Activated CD4-positive, alpha-beta T cell treated with anti-CD3 and anti-CD28 coated beads, Interleukin-2, amount 50 U/mL, for 48 hours (primary cell): ENCODE measurements at regions not wholly inside any gene's neighbourhood (a gene's known extent, or its start where the extent isn't known, plus 50 kb on each side); places are given as distances from the start of the nearest gene placed in this dataset.

Source experiments
- DNase-seq, 2 experiments: peaks; one replicate each; pipeline ENCODE4 v3.0.0-alpha.2; 2020

GRCh38 chr2:120401275-120402066 lies 55.5 kb downstream of the INHBB start:
- no peak for DNase-seq

GRCh38 chr2:120402067-120402433 lies 56.1 kb downstream of the INHBB start:
- DNase-seq: no peak

DNA sequence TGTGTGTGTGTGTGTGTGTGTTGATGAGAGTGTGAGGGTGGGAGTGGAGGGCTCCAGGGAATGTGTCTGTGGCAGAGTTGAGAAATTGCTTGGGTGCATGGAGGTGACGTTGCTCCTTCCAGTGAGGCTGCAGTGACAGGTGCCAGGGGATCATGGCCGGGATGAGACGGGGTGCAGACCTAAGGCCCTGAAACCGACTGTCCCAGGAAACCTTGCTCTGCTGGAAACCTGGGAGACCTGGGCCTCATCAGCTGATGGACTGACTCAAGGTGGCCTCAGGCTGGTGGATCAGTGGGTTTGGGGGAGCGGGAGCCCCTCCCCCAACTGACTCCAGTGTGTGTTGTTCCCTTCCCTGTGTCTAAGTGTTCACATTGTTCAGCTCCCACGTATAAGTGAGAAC lies 56.6 kb downstream of the INHBB start:
- no peak for DNase-seq

- DNase-seq: no peak
These were observed 57.3 kb downstream of the INHBB start for GRCh38 chr2:120403261-120403660.

- DNase-seq: no peak
These were observed 57.7 kb downstream of the INHBB start for GRCh38 chr2:120403676-120404075.

DNA sequence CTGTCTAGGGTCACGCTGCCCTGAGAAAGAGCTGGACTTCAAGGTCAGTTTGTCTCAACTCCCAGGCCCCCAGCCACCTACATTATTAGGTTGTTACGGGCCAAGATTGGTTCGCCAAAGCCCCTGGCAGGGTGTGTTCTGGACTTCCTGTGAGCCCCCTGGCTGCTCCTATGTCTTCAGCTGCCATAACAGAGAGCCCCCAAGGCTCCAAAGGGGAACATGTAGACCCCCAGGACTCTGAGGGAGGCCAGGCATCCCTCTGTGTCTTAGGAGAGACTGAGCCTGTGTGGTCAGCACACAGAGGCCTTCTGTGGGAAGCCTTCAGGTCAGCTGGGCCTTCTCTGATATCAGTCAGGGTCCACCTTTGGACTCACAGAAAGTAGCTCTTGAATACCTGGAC lies 58.3 kb downstream of the INHBB start:
- no peak for DNase-seq

DNA sequence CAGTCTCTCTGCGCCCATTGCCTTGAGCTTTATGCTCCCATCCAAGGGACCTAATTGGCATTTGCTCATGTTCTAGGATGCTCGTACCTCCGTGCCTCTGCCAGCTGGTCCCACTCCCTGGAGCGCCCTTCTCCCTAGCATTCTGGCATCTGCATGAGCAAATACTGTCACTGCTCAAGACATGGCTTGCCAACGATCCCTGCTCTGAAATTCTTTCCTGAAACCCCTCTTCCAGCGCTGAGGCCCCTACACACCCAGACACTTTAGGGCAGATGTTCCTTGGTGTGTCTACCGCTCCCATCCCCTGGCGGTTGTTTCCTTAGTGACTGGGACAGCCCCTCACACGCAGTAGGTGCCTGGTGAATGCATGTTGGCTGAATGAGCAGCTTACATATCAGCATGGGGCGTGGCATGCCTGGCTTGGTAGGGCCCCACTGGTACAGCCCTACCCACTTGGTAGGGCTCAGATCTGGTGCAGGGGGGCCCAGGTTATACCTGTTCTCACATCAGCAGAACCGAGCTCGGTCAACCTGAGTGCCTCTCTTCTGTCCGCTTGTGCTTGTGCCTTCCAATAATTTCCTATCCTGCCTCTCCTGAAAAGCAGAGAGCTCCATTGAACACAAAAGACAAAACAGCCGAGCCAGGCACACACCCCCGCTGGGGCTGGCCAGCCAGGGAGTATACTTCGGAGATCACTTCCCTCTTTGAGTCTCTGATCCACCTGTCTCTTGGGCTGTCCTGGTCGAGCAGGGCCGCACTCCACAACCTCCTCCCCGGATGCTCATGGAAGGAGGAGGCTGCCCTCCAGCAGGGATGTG lies 59.2 kb downstream of the INHBB start:
- DNase-seq: no peak

DNA sequence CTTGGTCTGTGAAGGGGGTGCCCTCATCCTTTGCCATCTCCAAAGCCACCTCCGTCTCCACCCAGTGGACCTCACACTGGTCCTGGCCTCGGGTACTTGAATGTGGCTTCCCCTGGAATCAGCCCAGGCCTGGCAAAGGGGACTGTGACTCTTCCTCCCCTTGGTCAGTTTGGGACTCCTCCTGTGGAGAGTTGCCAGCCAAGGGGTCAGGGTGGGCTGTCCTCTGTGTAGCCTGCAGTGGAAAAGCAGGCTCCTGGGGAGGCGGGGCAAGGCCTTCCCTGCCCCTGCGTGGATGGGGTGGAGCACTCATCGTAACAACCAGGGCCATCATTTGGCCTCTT lies 59.8 kb downstream of the INHBB start:
- no peak for DNase-seq

- DNase-seq: no peak
These were observed 60.6 kb downstream of the INHBB start for GRCh38 chr2:120406566-120406965.

DNA sequence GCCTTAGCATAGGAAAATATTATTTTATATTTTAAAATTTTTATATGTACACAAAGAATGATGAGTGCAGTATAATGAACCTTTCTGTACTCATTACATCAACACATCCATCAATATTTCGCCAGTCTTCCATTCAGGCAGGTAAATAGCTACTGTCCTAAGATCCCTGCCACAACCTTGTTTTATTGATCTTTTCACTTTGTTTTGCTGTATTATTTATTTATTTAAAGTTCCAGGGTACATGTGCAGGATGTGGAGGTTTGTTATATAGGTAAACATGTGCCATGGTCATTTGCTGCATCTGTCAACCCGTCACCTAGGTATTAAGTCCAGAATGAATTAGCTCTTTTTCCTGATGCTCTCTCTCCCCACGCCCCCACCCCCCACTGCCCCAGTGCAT lies 64.6 kb downstream of the INHBB start:
- DNase-seq: no peak

- DNase-seq: no peak
These were observed 69.1 kb downstream of the INHBB start for GRCh38 chr2:120415060-120415459.

DNA sequence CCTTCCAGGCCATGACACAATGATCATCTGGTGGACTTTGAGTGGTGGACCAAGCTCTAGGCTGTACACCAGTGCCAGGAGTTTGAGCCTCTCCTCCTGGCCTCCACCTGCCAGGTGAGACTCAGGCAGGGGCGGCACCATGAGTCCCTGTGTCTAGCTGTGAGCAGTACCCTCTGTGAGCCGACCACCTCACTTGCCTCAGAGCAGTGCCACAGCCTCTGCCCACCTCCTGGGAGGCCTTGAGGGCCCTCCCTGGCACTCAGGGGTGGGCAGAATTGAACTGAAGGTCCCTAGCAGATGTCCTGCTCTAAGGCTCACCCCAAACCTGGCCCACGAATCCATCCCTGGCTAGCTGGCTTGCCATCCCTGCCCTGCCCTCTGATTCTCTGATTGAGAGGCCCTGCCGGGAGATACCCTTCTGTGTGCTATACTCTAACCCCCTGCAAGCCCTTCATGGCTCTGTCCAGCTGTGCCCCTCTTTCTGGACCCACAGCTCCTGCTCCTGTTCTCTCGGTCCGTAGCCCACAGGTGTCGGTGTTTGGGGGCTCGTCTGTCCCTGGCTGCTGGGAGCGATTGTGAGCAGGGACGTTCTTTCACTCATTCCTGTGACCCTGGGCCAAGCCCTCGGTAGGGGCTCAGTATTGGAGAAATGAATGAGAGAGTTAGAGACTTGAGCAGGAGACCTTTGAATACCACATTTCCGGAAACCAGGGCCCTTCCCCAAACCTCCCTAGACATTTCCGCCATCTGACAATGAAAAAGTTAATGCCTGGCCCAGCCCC lies 70.0 kb downstream of the INHBB start:
- DNase-seq: no peak

DNA sequence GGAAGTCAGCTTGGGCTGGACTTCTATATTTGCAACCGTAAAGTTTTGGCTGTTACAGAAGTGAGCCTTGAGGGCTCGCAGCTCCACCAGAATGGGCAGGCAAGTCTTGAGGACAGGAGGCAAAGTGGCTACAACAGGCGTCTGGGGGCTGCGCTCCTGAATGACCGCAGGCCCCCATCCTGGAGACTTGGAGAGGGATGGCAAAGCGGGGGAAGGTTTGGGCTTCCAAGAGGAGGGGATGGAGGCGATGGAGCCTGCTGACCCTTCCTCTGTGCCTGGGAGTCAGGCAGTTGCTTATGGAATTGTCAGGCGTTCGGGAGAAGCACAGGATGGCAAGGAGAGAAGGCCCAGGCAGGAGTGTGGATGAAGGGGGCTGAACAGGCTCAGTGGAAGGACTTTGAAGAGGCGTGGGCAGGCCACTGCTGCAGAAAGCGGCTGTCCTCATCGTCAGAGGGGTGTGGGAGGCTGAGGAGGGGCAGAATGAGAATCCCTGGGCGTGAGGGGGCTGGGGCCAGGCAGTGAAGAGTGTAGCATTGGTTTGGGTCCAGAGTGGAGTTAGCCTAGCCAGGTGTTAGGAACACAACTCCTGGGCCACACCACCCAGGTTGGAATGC lies 72.3 kb downstream of the INHBB start:
- no peak for DNase-seq

DNA sequence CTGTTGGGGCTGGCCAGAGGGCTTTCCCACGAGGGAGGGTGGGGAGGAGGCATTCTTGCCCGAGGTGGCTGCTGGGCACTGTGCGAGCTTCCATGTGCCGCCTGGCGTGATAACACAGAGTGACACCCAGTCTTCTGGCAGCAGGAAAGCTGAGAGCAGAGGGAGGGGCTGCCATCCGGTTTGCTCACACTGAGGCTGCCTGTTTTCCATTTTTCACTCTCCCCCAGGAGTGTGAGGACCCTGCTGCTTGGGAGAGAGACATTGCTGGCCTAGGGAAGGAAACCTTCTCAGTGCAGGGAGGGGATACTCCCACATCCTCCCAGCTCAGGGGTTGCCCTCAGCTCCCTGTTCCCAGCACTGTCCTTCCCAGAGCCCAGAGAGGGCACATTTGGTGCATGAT lies 73.1 kb downstream of the INHBB start:
- no peak for DNase-seq

GRCh38 chr2:120419955-120420354 lies 74.0 kb downstream of the INHBB start:
- no peak for DNase-seq

- no peak for DNase-seq
These were observed 75.3 kb downstream of the INHBB start for GRCh38 chr2:120421126-120421829.

DNA sequence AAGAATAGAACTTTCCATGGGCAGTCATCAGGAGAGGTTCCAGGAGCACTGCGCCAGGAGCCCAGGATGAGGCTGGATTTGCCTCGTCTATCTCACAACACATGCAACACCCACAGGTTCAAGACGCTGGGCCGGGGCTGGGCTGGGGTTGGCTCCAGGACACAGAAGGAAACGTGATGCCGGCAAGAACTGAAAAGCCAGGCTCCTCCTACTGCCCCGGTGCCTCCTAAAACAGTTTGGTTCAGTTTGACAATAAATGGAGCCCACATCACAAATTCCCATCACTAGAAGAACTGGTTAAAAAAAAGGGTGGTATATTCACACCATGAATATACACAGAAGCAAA lies 75.9 kb downstream of the INHBB start:
- DNase-seq: no peak

GRCh38 chr2:120422465-120423160 lies 76.7 kb downstream of the INHBB start:
- no peak for DNase-seq

DNA sequence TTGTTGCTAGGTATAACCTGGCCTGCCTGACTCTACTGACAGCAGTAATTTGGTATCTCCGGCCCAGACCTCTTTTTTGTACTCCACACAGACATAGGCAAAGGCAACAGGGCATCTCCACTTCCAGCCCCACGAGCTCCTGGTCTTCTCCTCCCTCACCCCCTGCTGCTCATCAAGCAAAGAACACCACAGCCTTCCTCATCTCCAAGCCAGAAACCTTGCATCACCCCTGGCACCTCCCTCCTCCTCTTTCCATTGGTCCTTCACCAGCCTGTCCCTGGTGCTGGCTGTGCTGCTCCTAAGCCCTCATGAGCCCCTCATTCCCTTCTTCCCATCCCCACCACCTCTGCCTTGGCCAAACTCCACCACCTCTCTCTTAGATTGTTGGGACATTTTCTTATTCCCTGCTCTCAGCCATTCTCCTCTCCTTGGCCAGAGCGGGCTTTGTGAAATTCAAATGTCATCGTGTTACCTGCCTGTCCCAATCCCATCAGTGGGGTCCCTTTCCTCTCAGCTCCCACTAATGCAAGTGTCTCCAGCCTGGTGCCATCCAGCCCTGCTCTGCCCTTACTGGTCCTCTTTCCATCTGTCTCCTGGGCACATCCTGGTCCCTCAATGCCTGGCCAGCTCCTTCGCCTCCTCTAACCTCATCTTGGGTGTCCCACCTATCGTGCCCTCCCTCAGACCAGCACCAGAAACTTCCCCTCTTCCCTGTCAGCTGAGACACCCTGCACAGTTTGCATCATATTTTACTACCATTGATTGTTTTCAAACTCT lies 77.4 kb downstream of the INHBB start:
- DNase-seq: no peak

DNA sequence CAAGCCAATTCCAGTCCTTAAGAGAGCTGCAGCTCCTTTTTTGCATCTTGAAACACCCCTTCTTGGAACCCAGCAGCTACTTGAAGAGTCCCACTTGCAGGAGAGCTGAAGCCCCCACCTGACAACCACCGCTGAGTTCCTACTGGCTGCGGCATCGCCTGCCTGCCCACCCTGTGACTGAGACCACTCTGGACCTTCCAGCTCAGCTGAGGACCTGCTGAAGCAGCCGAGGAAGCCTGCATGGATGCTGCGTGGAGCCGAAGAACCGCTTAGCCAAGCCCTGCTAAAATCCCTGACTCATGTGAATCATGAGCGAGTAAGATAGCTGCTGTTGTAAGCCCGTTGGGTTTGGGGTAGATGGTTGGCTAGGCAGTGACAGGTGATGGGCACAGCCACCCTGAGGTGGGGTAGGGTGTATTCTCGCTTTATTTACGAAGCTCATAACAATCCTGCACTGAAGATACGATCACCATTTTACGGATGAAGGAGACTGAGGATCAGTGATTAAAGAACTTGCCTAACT lies 78.4 kb downstream of the INHBB start:
- no peak for DNase-seq

DNA sequence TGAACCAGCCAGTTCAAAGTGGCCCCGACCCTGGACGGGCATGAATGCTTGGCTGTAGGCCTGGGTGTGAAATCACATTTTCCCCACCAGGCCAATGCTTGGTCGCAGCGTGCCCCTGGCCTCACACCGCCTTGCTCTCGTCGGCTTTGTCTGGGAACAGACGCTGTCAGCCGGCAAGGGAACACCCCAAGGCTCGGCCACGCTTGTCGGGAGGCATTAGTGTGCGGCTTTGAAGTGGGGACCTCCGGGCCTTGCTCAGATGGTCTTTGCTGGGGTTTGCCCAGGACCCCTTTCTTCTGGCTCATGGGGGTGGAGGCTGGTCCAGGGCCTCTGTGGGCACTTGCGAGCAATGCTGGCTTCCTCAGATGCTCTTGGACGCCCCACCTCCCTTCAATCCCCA lies 79.1 kb downstream of the INHBB start:
- DNase-seq: no peak
